Naive B cell (primary cell): ENCODE measurements at regions not wholly inside any gene's neighbourhood (a gene's known extent, or its start where the extent isn't known, plus 50 kb on each side); places are given as distances from the start of the nearest gene placed in this dataset.

Experiments used
- ATAC-seq, 2 donors: fragments of 150-1000 bp; cut with Tn5 transposase; 2 replicates each; pipeline ENCODE4 v1.10.0; 2021; ENCODE audit warnings: low read depth in 2 of 2, mild to moderate bottlenecking in 2 of 2, moderate library complexity in 2 of 2
- DNase-seq: peaks from one replicate; pipeline ENCODE4 v3.0.0; 2022
- H3K27ac Mint-ChIP-seq, 6 donors: one replicate each; pipeline ENCODE4 v1.8.0; 2020 to 2022; ENCODE audit warnings: mild to moderate bottlenecking in 6 of 6, mixed read lengths in 6 of 6, moderate library complexity in 5 of 6, inconsistent platforms in 2 of 6
- H3K27me3 Mint-ChIP-seq, 3 donors: one replicate each; pipeline ENCODE4 v1.8.0; 2021 to 2022; ENCODE audit warnings: mixed read lengths in 3 of 3, mild to moderate bottlenecking in 1 of 3
- H3K36me3 Mint-ChIP-seq, 2 donors: one replicate each; pipeline ENCODE4 v1.8.0; 2020 to 2022; ENCODE audit warnings: mixed read lengths in 2 of 2, inconsistent platforms in 1 of 2, mild to moderate bottlenecking in 1 of 2
- H3K4me1 Mint-ChIP-seq, 3 donors: one replicate each; pipeline ENCODE4 v1.8.0; 2020 to 2022; ENCODE audit warnings: mixed read lengths in 3 of 3, inconsistent platforms in 1 of 3, mild to moderate bottlenecking in 1 of 3, moderate library complexity in 1 of 3
- H3K4me3 Mint-ChIP-seq, 8 donors: one replicate each; pipeline ENCODE4 v1.8.0; 2020 to 2022; ENCODE audit warnings: mild to moderate bottlenecking in 8 of 8, mixed read lengths in 8 of 8, moderate library complexity in 8 of 8, inconsistent platforms in 2 of 8
- H3K9me3 Mint-ChIP-seq, 7 donors: one replicate each; pipeline ENCODE4 v1.8.0; 2020 to 2022; ENCODE audit warnings: mixed read lengths in 7 of 7, mild to moderate bottlenecking in 5 of 7, inconsistent platforms in 2 of 7, moderate library complexity in 1 of 7

GRCh38 chr7:46245586-46246111 lies 324.6 kb upstream of the IGFBP3 start:
- Mint-ChIP-seq H3K4me1 (no peaks in the 10 kb centered on the region), H3K36me3 (no peaks in the 10 kb centered on the region), H3K27ac (no peak overlapping the region), H3K4me3 (no peak overlapping the region), H3K27me3 (peaks cover 0 to 6% (median 0%) of the 10 kb centered on the region in 3 donors), H3K9me3 (peaks cover 0 to 4% (median under 1%) of the 10 kb centered on the region in 7 donors)
- ATAC-seq (no peak), DNase-seq (no peak)

- ATAC-seq = no peak
- H3K9me3 Mint-ChIP-seq = peaks cover 0 to 7% (median 3%) of the 10 kb centered on the region in 7 donors
- peaks cover 0 to 6% (median 0%) of the 10 kb centered on the region in 3 donors for H3K27me3 Mint-ChIP-seq
- no peak for DNase-seq
- H3K27ac Mint-ChIP-seq = no peak overlapping the region
- no peaks in the 10 kb centered on the region for H3K36me3 Mint-ChIP-seq
- H3K4me1 Mint-ChIP-seq = no peaks in the 10 kb centered on the region
- H3K4me3 Mint-ChIP-seq = no peak overlapping the region
Observed at GRCh38 chr7:46244757-46245156, 323.7 kb upstream of the IGFBP3 start.

DNA sequence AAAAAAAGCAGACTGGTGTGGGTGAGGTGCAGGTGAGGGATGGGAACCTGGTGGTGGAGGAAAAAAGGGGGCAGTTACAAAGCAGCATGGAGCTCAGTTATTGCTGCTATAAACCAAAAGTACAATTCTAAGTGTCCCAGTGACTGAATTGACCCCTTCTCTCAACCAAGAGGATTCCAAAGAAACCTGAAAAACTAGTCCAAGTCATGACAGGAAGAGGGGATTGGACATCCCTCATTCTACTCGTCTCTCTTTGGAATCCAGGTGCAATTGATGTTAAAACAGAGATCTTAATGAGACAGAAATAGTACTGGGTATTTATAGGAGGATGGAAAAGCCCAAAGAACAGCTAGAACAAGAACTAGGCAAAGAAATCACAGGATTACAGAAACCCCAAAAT lies 322.3 kb upstream of the IGFBP3 start:
- Mint-ChIP-seq H3K27me3 (no peaks in the 10 kb centered on the region), H3K9me3 (peaks cover 0 to 7% (median 2%) of the 10 kb centered on the region in 7 donors), H3K4me1 (no peaks in the 10 kb centered on the region), H3K4me3 (no peak overlapping the region), H3K36me3 (no peaks in the 10 kb centered on the region), H3K27ac (no peak overlapping the region)
- ATAC-seq = no peak
- DNase-seq = no peak

DNA sequence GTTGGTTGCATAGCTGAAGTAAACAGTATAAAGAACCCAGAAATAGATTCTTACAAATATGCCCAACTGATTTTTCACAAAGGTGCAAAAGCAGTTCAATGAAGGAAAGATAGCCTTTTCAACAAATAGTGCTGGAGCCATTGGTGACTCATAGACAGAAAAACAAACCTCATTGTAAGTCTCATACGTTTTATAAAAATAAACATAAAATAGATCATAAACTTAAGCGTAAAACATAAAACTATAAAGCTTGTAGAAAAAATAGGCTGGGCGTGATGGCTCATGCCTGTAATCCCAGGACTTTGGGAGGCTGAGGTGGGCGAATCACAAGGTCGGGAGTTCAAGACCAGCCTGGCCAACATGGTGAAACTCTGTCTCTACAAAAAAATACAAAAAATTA lies 318.8 kb upstream of the IGFBP3 start:
- ATAC-seq = no peak
- Mint-ChIP-seq H3K9me3 (peaks cover 0 to 7% (median 0%) of the 10 kb centered on the region in 7 donors), H3K4me3 (no peak overlapping the region), H3K36me3 (no peaks in the 10 kb centered on the region), H3K4me1 (no peaks in the 10 kb centered on the region), H3K27ac (no peak overlapping the region), H3K27me3 (no peaks in the 10 kb centered on the region)
- no peak for DNase-seq

DNA sequence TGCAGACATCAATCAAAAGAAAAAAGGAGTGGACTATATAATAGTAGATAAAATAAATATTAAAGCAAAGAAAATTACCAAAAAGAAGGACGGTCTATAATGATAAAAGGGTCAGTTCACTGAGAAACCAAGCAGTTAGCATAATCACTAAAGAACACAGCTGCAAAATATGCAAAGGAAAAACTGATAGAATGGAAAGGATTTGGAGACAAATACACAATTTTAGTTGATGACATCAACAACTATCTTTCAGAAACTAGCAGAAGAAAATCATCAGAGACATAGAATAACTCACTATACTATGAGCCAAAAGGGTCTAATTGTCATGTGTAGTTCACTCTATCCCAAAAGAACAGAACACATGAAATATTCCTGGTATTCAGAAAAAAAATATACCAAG lies 316.4 kb upstream of the IGFBP3 start:
- Mint-ChIP-seq H3K9me3 (peaks cover 0 to 7% (median 0%) of the 10 kb centered on the region in 7 donors), H3K4me3 (no peak overlapping the region), H3K4me1 (no peaks in the 10 kb centered on the region), H3K27ac (no peak overlapping the region), H3K36me3 (no peaks in the 10 kb centered on the region), H3K27me3 (no peaks in the 10 kb centered on the region)
- ATAC-seq (no peak), DNase-seq (no peak)

GRCh38 chr7:46233585-46234329 lies 312.7 kb upstream of the IGFBP3 start:
- no peaks in the 10 kb centered on the region for H3K36me3 Mint-ChIP-seq
- DNase-seq = no peak
- no peak overlapping the region for H3K27ac Mint-ChIP-seq
- no peaks in the 10 kb centered on the region for H3K27me3 Mint-ChIP-seq
- no peak overlapping the region for H3K4me3 Mint-ChIP-seq
- peaks cover 0 to 7% (median 0%) of the 10 kb centered on the region in 7 donors for H3K9me3 Mint-ChIP-seq
- no peaks in the 10 kb centered on the region for H3K4me1 Mint-ChIP-seq
- ATAC-seq = no peak

DNA sequence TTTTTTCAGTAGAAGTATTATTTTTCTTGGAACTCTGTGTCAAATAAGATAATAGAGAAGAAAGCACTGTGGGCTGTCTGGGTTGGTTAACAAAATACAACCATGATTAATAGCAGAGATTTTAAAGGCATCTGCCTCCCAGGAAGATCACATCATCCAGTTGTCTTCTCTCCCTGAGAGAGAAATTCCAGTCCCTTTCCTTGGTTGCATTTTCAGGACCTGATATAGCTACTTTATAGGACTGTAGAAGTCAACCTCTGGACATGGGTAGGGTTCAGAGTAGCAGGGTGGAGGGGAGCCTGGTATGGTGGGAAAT lies 309.9 kb upstream of the IGFBP3 start:
- no peak overlapping the region for H3K4me3 Mint-ChIP-seq
- no peaks in the 10 kb centered on the region for H3K27me3 Mint-ChIP-seq
- DNase-seq (no peak), ATAC-seq (no peak)
- no peak overlapping the region for H3K27ac Mint-ChIP-seq
- no peaks in the 10 kb centered on the region for H3K4me1 Mint-ChIP-seq
- H3K36me3 Mint-ChIP-seq = no peaks in the 10 kb centered on the region
- peaks cover 0 to 7% (median under 1%) of the 10 kb centered on the region in 7 donors for H3K9me3 Mint-ChIP-seq

- no peak overlapping the region for H3K4me3 Mint-ChIP-seq
- no peak overlapping the region for H3K27ac Mint-ChIP-seq
- H3K9me3 Mint-ChIP-seq = peaks cover 0 to 7% (median 2%) of the 10 kb centered on the region in 7 donors
- H3K27me3 Mint-ChIP-seq = no peaks in the 10 kb centered on the region
- DNase-seq (no peak), ATAC-seq (no peak)
- no peaks in the 10 kb centered on the region for H3K4me1 Mint-ChIP-seq
- H3K36me3 Mint-ChIP-seq = no peaks in the 10 kb centered on the region
Observed at GRCh38 chr7:46230298-46230989, 309.4 kb upstream of the IGFBP3 start.

DNA sequence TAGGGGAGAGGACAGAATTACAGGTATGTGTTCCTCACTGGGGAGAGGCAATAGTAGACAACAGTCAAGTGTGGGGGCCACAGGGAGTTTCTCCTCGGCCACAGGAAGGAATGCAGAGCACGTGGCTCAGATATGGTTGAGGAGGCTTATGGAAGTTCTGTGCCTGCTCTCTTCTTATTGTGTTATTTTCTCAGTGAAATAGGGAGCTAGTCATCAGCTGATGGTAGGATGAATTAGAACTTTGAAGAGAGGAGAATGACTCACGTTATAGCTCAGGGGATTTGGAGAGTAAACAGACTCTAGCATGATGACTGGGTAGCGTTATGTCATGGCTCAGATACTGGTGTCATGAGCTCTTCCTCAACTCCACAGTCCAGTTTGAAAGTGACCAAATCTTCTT lies 308.3 kb upstream of the IGFBP3 start:
- H3K36me3 Mint-ChIP-seq = no peaks in the 10 kb centered on the region
- no peak overlapping the region for H3K27ac Mint-ChIP-seq
- DNase-seq (no peak), ATAC-seq (no peak)
- H3K9me3 Mint-ChIP-seq = peaks cover 0 to 7% (median 4%) of the 10 kb centered on the region in 7 donors
- no peak overlapping the region for H3K4me3 Mint-ChIP-seq
- H3K27me3 Mint-ChIP-seq = no peaks in the 10 kb centered on the region
- no peaks in the 10 kb centered on the region for H3K4me1 Mint-ChIP-seq

DNA sequence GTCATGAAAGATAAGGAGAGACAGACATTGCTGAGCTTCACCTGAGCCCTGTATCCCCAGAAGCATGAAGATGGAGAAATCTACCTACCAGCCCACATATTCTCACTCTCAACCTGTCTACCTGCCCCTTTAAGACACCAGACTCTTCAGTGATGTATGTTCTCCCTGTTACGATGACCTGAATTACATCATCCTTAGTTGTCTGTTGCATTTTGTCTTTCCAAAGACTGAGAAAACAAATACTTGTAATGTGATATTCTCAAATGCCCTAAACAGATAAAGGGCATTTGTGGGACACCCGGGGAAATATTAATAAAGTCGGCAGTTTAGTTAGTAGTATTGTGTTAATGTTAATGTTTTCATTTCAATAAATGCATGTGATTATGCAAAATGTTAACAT lies 305.8 kb upstream of the IGFBP3 start:
- Mint-ChIP-seq H3K36me3 (no peaks in the 10 kb centered on the region), H3K27me3 (no peaks in the 10 kb centered on the region), H3K4me1 (no peaks in the 10 kb centered on the region), H3K4me3 (no peak overlapping the region), H3K27ac (no peak overlapping the region), H3K9me3 (peaks cover 0 to 12% (median 9%) of the 10 kb centered on the region in 7 donors)
- ATAC-seq (no peak), DNase-seq (no peak)

DNA sequence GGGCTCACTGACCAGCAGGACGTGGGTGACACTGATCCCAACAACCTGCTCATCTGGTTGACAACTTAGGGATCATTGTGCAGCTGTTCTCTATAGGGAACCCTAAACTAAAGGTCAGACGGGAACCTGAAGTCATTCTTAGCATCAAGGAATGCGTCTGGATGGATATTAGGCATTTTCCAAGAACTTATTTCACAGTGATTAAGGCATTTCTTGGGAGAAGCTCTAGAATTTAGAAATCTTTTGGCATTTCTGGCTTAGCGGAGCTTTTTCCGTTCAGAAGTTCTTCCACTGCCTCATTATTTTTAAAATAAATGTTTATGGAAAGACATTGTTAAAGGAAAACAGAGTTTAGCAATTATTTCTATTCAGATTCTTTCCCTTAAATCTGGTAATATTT lies 303.3 kb upstream of the IGFBP3 start:
- no peaks in the 10 kb centered on the region for H3K36me3 Mint-ChIP-seq
- DNase-seq (no peak), ATAC-seq (no peak)
- no peaks in the 10 kb centered on the region for H3K4me1 Mint-ChIP-seq
- peaks cover 0 to 11% (median 7%) of the 10 kb centered on the region in 7 donors for H3K9me3 Mint-ChIP-seq
- H3K4me3 Mint-ChIP-seq = no peak overlapping the region
- H3K27ac Mint-ChIP-seq = no peak overlapping the region
- no peaks in the 10 kb centered on the region for H3K27me3 Mint-ChIP-seq

- no peaks in the 10 kb centered on the region for H3K27me3 Mint-ChIP-seq
- ATAC-seq (no peak), DNase-seq (no peak)
- H3K4me1 Mint-ChIP-seq = no peaks in the 10 kb centered on the region
- H3K9me3 Mint-ChIP-seq = peaks cover 0 to 13% (median 8%) of the 10 kb centered on the region in 7 donors
- no peak overlapping the region for H3K4me3 Mint-ChIP-seq
- H3K36me3 Mint-ChIP-seq = no peaks in the 10 kb centered on the region
- H3K27ac Mint-ChIP-seq = no peak overlapping the region
Observed at GRCh38 chr7:46220066-46220630, 299.1 kb upstream of the IGFBP3 start.

DNA sequence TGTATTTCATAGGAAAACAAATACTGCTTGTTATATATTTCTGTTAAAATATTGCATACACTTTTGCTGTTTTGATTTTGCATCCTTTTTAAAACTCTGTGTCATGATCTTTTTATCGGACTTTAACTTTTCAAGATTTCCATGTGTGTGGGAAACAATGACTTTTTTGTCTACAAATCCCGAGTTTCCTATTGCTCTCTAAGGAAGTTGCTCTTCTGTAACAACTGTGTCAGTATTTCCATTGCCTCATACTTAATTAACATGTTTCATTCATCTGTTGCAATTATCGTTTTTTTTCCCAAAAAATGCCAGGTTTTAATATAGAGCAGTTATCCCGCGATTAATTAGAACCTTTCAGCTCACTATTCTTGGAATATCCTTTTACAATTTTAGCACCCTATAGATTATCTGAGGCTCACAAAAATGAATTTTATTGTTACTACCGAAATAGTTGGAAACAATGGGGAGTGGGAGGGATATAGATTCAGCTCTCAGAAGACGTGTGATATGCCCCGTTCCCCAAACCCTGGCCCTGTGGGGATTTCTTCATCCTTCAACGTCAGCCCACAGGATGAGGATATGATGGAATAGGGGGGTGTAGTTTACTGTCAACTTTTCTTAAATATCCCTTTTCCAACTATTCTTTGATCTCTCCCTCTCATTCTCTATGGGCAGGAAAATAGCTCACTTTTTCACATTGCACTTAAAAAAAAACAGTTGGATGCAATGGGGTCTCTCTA lies 297.6 kb upstream of the IGFBP3 start:
- Mint-ChIP-seq H3K27ac (no peak overlapping the region), H3K27me3 (no peaks in the 10 kb centered on the region), H3K36me3 (no peaks in the 10 kb centered on the region), H3K4me3 (no peak overlapping the region), H3K4me1 (no peaks in the 10 kb centered on the region), H3K9me3 (peaks cover 0 to 13% (median 6%) of the 10 kb centered on the region in 7 donors)
- DNase-seq = no peak
- no peak for ATAC-seq
